Nephron (organoid): ENCODE measurements at regions not wholly inside any gene's neighbourhood (a gene's known extent, or its start where the extent isn't known, plus 50 kb on each side); places are given as distances from the start of the nearest gene placed in this dataset.

Source experiments
- H3K27ac Mint-ChIP-seq, 3 experiments: 2 replicates each; pipeline ENCODE4 v1.8.0; 2020; ENCODE audit warnings: mixed read lengths in 3 of 3, mild to moderate bottlenecking in 2 of 3, moderate library complexity in 1 of 3
- H3K27me3 Mint-ChIP-seq: 2 replicates; pipeline ENCODE4 v1.8.0; 2021; ENCODE audit warnings: low read depth, mild to moderate bottlenecking, moderate library complexity, mixed read lengths
- H3K36me3 Mint-ChIP-seq: 2 replicates; pipeline ENCODE4 v1.8.0; 2020; ENCODE audit warnings: low read depth, mixed read lengths
- H3K4me1 Mint-ChIP-seq: 2 replicates; pipeline ENCODE4 v1.8.0; 2020; ENCODE audit warnings: mixed read lengths
- H3K4me3 Mint-ChIP-seq, 3 experiments: 2 replicates each; pipeline ENCODE4 v1.8.0; 2020; ENCODE audit warnings: mild to moderate bottlenecking in 3 of 3, mixed read lengths in 3 of 3, moderate library complexity in 2 of 3
- H3K9me3 Mint-ChIP-seq: 2 replicates; pipeline ENCODE4 v1.8.0; 2020; ENCODE audit warnings: mixed read lengths
- CTCF ChIP-seq, 3 experiments: fragments of 200-600 bp; sonication (generic); IDR thresholded peaks; one replicate each; pipeline ENCODE4 v1.5.0; 2021; ENCODE audit warnings: antibody characterized with exemption in 3 of 3; ENCODE audit not compliant: unreplicated experiment in 3 of 3

GRCh38 chr5:145324101-145324500 is 511.0 kb downstream of the PRELID2 start:
- H3K36me3 Mint-ChIP-seq = no peaks in the 10 kb centered on the region
- H3K4me1 Mint-ChIP-seq = peaks cover 15% of the 10 kb centered on the region
- H3K4me3 Mint-ChIP-seq = no peak overlapping the region
- TF ChIP-seq CTCF (IDR thresholded peaks at IDR 0.05; ENCODE audit: unreplicated experiment in 3 of 3) = no peak
- peaks cover 6% of the 10 kb centered on the region for H3K9me3 Mint-ChIP-seq
- H3K27ac Mint-ChIP-seq = peak overlapping the region in 1 of 3 experiments; percentile 45
- H3K27me3 Mint-ChIP-seq = no peaks in the 10 kb centered on the region

DNA sequence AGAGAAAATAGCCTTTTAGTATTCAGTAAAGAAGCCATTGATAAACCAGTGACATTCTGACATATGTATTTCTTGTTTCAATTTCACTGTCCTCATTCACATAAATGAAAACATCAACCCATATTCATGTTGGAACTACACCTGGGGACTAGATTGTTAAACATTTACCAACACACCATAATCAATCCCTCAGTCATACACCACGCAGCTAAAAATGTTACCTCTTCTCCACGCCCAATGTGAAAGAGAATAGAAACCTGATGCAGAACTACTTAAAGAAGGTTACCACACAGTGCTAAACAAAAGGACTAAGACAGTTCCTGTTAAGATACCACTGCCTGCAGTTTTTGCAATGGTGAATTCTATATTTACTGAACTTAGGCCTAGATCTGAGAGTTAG is 518.9 kb downstream of the PRELID2 start:
- Mint-ChIP-seq H3K4me3 (no peak overlapping the region), H3K27ac (no peak overlapping the region)

GRCh38 chr5:145307866-145308382 is 527.2 kb downstream of the PRELID2 start:
- no peak overlapping the region for H3K4me3 Mint-ChIP-seq
- no peaks in the 10 kb centered on the region for H3K4me1 Mint-ChIP-seq
- H3K36me3 Mint-ChIP-seq = no peaks in the 10 kb centered on the region
- no peak overlapping the region for H3K27ac Mint-ChIP-seq
- no peaks in the 10 kb centered on the region for H3K27me3 Mint-ChIP-seq
- TF ChIP-seq CTCF (IDR thresholded peaks at IDR 0.05; ENCODE audit: unreplicated experiment in 3 of 3) = no peak
- no peaks in the 10 kb centered on the region for H3K9me3 Mint-ChIP-seq

More for the DNA sequence above, 518.9 kb downstream of the PRELID2 start:
- H3K27me3 Mint-ChIP-seq = no peaks in the 10 kb centered on the region
- H3K4me1 Mint-ChIP-seq = no peaks in the 10 kb centered on the region
- H3K9me3 Mint-ChIP-seq = no peaks in the 10 kb centered on the region
- H3K36me3 Mint-ChIP-seq = no peaks in the 10 kb centered on the region
- TF ChIP-seq CTCF (IDR thresholded peaks at IDR 0.05; ENCODE audit: unreplicated experiment in 3 of 3) = no peak

GRCh38 chr5:145295236-145295835 is 539.8 kb downstream of the PRELID2 start:
- no peaks in the 10 kb centered on the region for H3K36me3 Mint-ChIP-seq
- no peak overlapping the region for H3K27ac Mint-ChIP-seq
- H3K9me3 Mint-ChIP-seq = no peaks in the 10 kb centered on the region
- no peak overlapping the region for H3K4me3 Mint-ChIP-seq
- H3K4me1 Mint-ChIP-seq = peaks cover 4% of the 10 kb centered on the region
- no peaks in the 10 kb centered on the region for H3K27me3 Mint-ChIP-seq
- TF ChIP-seq CTCF (IDR thresholded peaks at IDR 0.05; ENCODE audit: unreplicated experiment in 3 of 3) = no peak

- Mint-ChIP-seq H3K27ac (no peak overlapping the region), H3K36me3 (no peaks in the 10 kb centered on the region), H3K4me1 (peaks cover 4% of the 10 kb centered on the region), H3K4me3 (no peak overlapping the region), H3K9me3 (no peaks in the 10 kb centered on the region), H3K27me3 (no peaks in the 10 kb centered on the region)
- no peak for TF ChIP-seq CTCF (IDR thresholded peaks at IDR 0.05; ENCODE audit: unreplicated experiment in 3 of 3)
Measured at GRCh38 chr5:145294331-145294730, 540.8 kb downstream of the PRELID2 start.

DNA sequence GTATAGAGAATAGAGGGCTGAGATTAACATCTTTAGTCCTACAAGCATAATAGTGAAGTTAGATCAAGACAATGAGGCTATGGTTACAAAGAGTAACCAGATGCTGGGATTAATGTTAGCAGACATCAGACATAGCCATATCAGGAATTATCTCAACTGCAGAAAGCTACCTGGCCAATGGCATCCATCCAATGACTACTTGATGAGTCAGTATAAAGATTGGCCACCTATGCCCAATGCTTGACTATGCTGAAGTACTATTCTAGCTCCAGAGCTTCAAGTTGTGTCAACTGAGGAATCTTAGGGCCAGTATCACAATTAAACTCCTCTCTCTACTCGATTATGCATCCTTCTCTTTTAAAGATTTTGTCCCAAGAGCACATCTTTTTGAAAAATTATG is 541.4 kb downstream of the PRELID2 start:
- H3K4me1 Mint-ChIP-seq = peaks cover 4% of the 10 kb centered on the region
- H3K27ac Mint-ChIP-seq = no peak overlapping the region
- no peaks in the 10 kb centered on the region for H3K27me3 Mint-ChIP-seq
- H3K4me3 Mint-ChIP-seq = no peak overlapping the region
- no peaks in the 10 kb centered on the region for H3K9me3 Mint-ChIP-seq
- TF ChIP-seq CTCF (IDR thresholded peaks at IDR 0.05; ENCODE audit: unreplicated experiment in 3 of 3) = no peak
- no peaks in the 10 kb centered on the region for H3K36me3 Mint-ChIP-seq
